K562 (cell line): ENCODE measurements at regions not wholly inside any gene's neighbourhood (a gene's known extent, or its start where the extent isn't known, plus 50 kb on each side); places are given as distances from the start of the nearest gene placed in this dataset.

Source experiments
- HDAC2 ChIP-seq: fragments of 450-650 bp; IDR thresholded peaks from 2 replicates; pipeline ENCODE4 v1.6.1; 2016; ENCODE audit warnings: mild to moderate bottlenecking
- TOE1 ChIP-seq, 2 experiments: fragments of 450-650 bp in 1 of 2; sonication (generic) in 1 of 2; formaldehyde crosslinking in 1 of 2; IDR thresholded peaks; 2 replicates each; pipeline versions ENCODE4 v1.7.1 to v1.8.0; 2016 to 2022; ENCODE audit warnings: borderline replicate concordance in 2 of 2, mild to moderate bottlenecking in 2 of 2, antibody characterized with exemption in 1 of 2, inconsistent platforms in 1 of 2, low read depth in 1 of 2, missing genetic modification reagents in 1 of 2, moderate library complexity in 1 of 2
- ZNF24 ChIP-seq: fragments of 450-650 bp; IDR thresholded peaks from 2 replicates; pipeline ENCODE4 v1.6.1; 2016
- TF ChIP-seq, protein P1 (sequence below): fragments of 250-450 bp; sonication (Bioruptor Pico); IDR thresholded peaks from 2 replicates; pipeline ENCODE4 v1.8.0; 2021; ENCODE audit warnings: moderate library complexity, mild to moderate bottlenecking, inconsistent platforms
- TF ChIP-seq, protein P2 (sequence below), 3 experiments: IDR thresholded peaks in 2 of 3; conservative IDR thresholded peaks in 1 of 3; 2 replicates each; pipeline ENCODE4 v1.5.1; 2011 to 2012; ENCODE audit warnings: low read length in 3 of 3, mild to moderate bottlenecking in 3 of 3, control low read depth in 2 of 3, improper control_type of control experiment in 1 of 3, inconsistent platforms in 1 of 3, low read depth in 1 of 3, mixed read lengths in 1 of 3, moderate library complexity in 1 of 3; ENCODE audit not compliant: insufficient read depth in 2 of 3
- TF ChIP-seq, protein P3 (sequence below): fragments of 450-650 bp; conservative IDR thresholded peaks from 2 replicates; pipeline ENCODE4 v1.6.1; 2016; ENCODE audit warnings: missing genetic modification characterization, low read depth, mild to moderate bottlenecking, missing compliant biosample characterization, moderate library complexity

DNA sequence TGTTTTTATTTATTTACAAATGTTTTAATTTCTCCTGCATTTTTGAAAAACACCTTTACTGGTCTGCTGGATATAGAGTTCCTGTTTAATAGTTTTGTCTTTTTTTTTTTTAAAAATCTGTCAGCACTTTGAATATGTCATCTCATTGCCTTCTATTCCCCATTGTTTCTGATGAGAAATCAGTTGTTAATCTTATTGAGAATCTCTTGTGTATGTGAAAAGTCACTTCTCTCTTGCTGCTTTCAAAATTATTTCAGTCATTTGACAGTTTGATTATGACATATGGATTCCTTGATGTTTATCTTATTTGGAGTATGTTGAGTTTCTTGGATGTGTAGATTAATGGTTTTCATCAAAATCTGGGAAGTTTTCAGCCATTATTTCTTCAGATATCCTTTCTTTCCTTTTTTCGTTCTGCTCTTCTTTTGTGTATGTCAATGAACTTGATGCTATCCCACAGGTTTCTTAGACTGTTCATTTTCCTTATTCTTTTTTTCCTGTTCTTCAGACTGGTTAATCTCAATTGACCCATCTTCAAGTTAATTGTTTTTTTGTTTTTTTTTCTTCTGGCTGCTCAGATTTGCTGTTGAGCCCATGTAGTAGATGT, 51.2 kb upstream of the CCDC190 start:
- TF ChIP-seq TOE1 (IDR thresholded peaks at IDR 0.05; ENCODE audit: borderline replicate concordance) (no peak), TOE1 (CRISPR knock-in tag; IDR thresholded peaks at IDR 0.05; ENCODE audit: borderline replicate concordance, low read depth) (no peak), ZNF24 (no peak), HDAC2 (no peak)
- TF ChIP-seq, protein P1, sequence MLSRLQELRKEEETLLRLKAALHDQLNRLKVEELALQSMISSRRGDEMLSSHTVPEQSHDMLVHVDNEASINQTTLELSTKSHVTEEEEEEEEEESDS (CRISPR knock-in tag) = no peak
- TF ChIP-seq, protein P2, sequence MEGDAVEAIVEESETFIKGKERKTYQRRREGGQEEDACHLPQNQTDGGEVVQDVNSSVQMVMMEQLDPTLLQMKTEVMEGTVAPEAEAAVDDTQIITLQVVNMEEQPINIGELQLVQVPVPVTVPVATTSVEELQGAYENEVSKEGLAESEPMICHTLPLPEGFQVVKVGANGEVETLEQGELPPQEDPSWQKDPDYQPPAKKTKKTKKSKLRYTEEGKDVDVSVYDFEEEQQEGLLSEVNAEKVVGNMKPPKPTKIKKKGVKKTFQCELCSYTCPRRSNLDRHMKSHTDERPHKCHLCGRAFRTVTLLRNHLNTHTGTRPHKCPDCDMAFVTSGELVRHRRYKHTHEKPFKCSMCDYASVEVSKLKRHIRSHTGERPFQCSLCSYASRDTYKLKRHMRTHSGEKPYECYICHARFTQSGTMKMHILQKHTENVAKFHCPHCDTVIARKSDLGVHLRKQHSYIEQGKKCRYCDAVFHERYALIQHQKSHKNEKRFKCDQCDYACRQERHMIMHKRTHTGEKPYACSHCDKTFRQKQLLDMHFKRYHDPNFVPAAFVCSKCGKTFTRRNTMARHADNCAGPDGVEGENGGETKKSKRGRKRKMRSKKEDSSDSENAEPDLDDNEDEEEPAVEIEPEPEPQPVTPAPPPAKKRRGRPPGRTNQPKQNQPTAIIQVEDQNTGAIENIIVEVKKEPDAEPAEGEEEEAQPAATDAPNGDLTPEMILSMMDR (IDR thresholded peaks at IDR 0.05 in 2 of 3, conservative IDR thresholded peaks at IDR 0.05 in 1 of 3; ENCODE audit: insufficient read depth in 2 of 3, low read depth in 1 of 3, low read length in 3 of 3) = no peak
- TF ChIP-seq, protein P3, sequence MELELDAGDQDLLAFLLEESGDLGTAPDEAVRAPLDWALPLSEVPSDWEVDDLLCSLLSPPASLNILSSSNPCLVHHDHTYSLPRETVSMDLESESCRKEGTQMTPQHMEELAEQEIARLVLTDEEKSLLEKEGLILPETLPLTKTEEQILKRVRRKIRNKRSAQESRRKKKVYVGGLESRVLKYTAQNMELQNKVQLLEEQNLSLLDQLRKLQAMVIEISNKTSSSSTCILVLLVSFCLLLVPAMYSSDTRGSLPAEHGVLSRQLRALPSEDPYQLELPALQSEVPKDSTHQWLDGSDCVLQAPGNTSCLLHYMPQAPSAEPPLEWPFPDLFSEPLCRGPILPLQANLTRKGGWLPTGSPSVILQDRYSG (tag) = no peak
